PC-3 (cell line): ENCODE measurements at regions not wholly inside any gene's neighbourhood (a gene's known extent, or its start where the extent isn't known, plus 50 kb on each side); places are given as distances from the start of the nearest gene placed in this dataset.

Experiments used
- ATAC-seq: fragments of 200-7000 bp; cut with Tn5 transposase; 2 replicates; pipeline ENCODE4 v1.9.1; 2020; ENCODE audit warnings: mild to moderate bottlenecking, moderate library complexity
- BruUV-seq: library from RNA; stranded (reverse); fragments of 400-500 nt; replicated peaks from 2 replicates; lab custom pipeline; 2021; lab: Mats Ljungman, UMichigan
- CTCF ChIA-PET: fragments of 300-600 bp; sonication (Branson Sonifier 250); formaldehyde crosslinking; loops from one replicate; lab custom pipeline; 2022; ENCODE audit warnings: antibody characterized with exemption; lab: Charles Lee
- POLR2A ChIA-PET: fragments of 300-600 bp; sonication (Branson Sonifier 250); formaldehyde crosslinking; loops from one replicate; lab custom pipeline; 2022; ENCODE audit warnings: antibody characterized with exemption; ENCODE audit not compliant: unreplicated experiment; lab: Charles Lee
- DNase-seq: peaks from one replicate; pipeline ENCODE4 v3.0.0-alpha.2; 2015
- H2AFZ ChIP-seq: fragments of 300-600 bp; sonication (generic); 2 replicates; pipeline ENCODE4 v1.6.0; 2016; ENCODE audit warnings: antibody characterized with exemption, low read length
- H3F3A ChIP-seq: fragments of 300-600 bp; sonication (generic); one replicate; pipeline ENCODE4 v1.6.0; 2017; ENCODE audit warnings: antibody characterized with exemption, low read length, control low read depth, mild to moderate bottlenecking; ENCODE audit not compliant: unreplicated experiment
- H3K27ac ChIP-seq: fragments of 300-600 bp; sonication (generic); 2 replicates; pipeline ENCODE4 v1.5.1; 2016; ENCODE audit warnings: mild to moderate bottlenecking, low read length
- H3K27me3 ChIP-seq: fragments of 300-600 bp; sonication (generic); 2 replicates; pipeline ENCODE4 v1.6.1; 2016; ENCODE audit warnings: low read length, mixed read lengths
- H3K36me3 ChIP-seq: fragments of 300-600 bp; sonication (generic); 2 replicates; pipeline ENCODE4 v1.6.1; 2016; ENCODE audit warnings: low read depth, mixed run types, low read length, mixed read lengths
- H3K4me1 ChIP-seq: fragments of 300-600 bp; sonication (generic); 2 replicates; pipeline ENCODE4 v1.5.1; 2016; ENCODE audit warnings: low read length; ENCODE audit not compliant: insufficient read depth
- H3K4me2 ChIP-seq: fragments of 300-600 bp; sonication (generic); 2 replicates; pipeline ENCODE4 v1.6.0; 2016; ENCODE audit warnings: low read length
- H3K4me3 ChIP-seq: fragments of 300-600 bp; sonication (generic); 2 replicates; pipeline ENCODE4 v1.5.1; 2016; ENCODE audit warnings: mild to moderate bottlenecking, low read length, mixed read lengths
- H3K79me2 ChIP-seq: fragments of 300-600 bp; sonication (generic); 2 replicates; pipeline ENCODE4 v1.6.1; 2017; ENCODE audit warnings: low read length, mixed read lengths
- H3K9ac ChIP-seq: fragments of 300-600 bp; sonication (generic); 2 replicates; pipeline ENCODE4 v1.6.0; 2016; ENCODE audit warnings: mild to moderate bottlenecking, low read length
- H3K9me2 ChIP-seq: fragments of 300-600 bp; sonication (generic); replicated peaks from 2 replicates; pipeline ENCODE4 v1.6.1; 2016; ENCODE audit warnings: mixed run types, low read length, mixed read lengths
- H3K9me3 ChIP-seq: fragments of 300-600 bp; sonication (generic); 2 replicates; pipeline ENCODE4 v1.6.1; 2016; ENCODE audit warnings: low read length, mixed read lengths
- H4K20me1 ChIP-seq: fragments of 300-600 bp; sonication (generic); 2 replicates; pipeline ENCODE4 v1.6.1; 2016; ENCODE audit warnings: low read length, mixed read lengths
- EZH2 ChIP-seq: fragments of 300-600 bp; sonication (generic); IDR thresholded peaks from one replicate; pipeline ENCODE4 v1.6.1; 2017; ENCODE audit warnings: antibody characterized with exemption, mild to moderate bottlenecking, low read length; ENCODE audit not compliant: unreplicated experiment
- EZH2phosphoT487 ChIP-seq: fragments of 300-600 bp; sonication (generic); IDR thresholded peaks from 2 replicates; pipeline ENCODE4 v1.6.1; 2018; ENCODE audit warnings: mild to moderate bottlenecking, antibody characterized with exemption, low read length, borderline replicate concordance
- intact Hi-C: fragments of 100-400 bp; cut with micrococcal nuclease; formaldehyde crosslinking; loops from 2 replicates; pipeline ENCODE4 v1.9.0; 2023
- TF ChIP-seq, protein P1 (sequence below): fragments of 300-600 bp; sonication (generic); conservative IDR thresholded peaks from 2 replicates; pipeline ENCODE4 v1.5.1; 2017; ENCODE audit warnings: antibody characterized with exemption, low read depth, mild to moderate bottlenecking, low read length

GRCh38 chr4:81881855-81882621, 410.3 kb upstream of the RASGEF1B start:
- Histone ChIP-seq H3K79me2 (no peaks in the 10 kb centered on the region), H3K27me3 (peaks cover 5% of the 10 kb centered on the region; the same call in 1 of the 2 replicates), H4K20me1 (no peaks in the 10 kb centered on the region), H3K9me3 (no peaks in the 10 kb centered on the region), H3K4me1 (no peaks in the 10 kb centered on the region), H3F3A (no peaks in the 10 kb centered on the region), H3K9me2 (no peaks in the 10 kb centered on the region), H3K4me2 (no peak overlapping the region), H3K27ac (no peak overlapping the region), H2AFZ (no peak overlapping the region), H3K36me3 (no peaks in the 10 kb centered on the region), H3K9ac (no peak overlapping the region), H3K4me3 (no peak overlapping the region)
- TF ChIP-seq EZH2phosphoT487 (no peak), EZH2 (no peak)
- TF ChIP-seq, protein P1, sequence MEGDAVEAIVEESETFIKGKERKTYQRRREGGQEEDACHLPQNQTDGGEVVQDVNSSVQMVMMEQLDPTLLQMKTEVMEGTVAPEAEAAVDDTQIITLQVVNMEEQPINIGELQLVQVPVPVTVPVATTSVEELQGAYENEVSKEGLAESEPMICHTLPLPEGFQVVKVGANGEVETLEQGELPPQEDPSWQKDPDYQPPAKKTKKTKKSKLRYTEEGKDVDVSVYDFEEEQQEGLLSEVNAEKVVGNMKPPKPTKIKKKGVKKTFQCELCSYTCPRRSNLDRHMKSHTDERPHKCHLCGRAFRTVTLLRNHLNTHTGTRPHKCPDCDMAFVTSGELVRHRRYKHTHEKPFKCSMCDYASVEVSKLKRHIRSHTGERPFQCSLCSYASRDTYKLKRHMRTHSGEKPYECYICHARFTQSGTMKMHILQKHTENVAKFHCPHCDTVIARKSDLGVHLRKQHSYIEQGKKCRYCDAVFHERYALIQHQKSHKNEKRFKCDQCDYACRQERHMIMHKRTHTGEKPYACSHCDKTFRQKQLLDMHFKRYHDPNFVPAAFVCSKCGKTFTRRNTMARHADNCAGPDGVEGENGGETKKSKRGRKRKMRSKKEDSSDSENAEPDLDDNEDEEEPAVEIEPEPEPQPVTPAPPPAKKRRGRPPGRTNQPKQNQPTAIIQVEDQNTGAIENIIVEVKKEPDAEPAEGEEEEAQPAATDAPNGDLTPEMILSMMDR = no peak
- DNase-seq (no peak), ATAC-seq (no peak)
- ChIA-PET POLR2A (no interaction called here), CTCF (no interaction called here)
- BruUV-seq = no TSS peak
- intact Hi-C loops = no loop called here

- no peak overlapping the region for H3K27ac ChIP-seq
- H3K9me2 ChIP-seq = no peaks in the 10 kb centered on the region
- no peak for TF ChIP-seq EZH2
- TF ChIP-seq EZH2phosphoT487 = no peak
- TF ChIP-seq, protein P1 = no peak
- no peak overlapping the region for H3K9ac ChIP-seq
- no peaks in the 10 kb centered on the region for H4K20me1 ChIP-seq
- no TSS peak for BruUV-seq
- no peak for DNase-seq
- no peak for ATAC-seq
- no peaks in the 10 kb centered on the region for H3K36me3 ChIP-seq
- no peaks in the 10 kb centered on the region for H3K9me3 ChIP-seq
- intact Hi-C loops = no loop called here
- no peak overlapping the region for H3K4me3 ChIP-seq
- CTCF ChIA-PET = no interaction called here
- H3K27me3 ChIP-seq = peaks cover 5% of the 10 kb centered on the region; the same call in 1 of the 2 replicates
- H3F3A ChIP-seq = no peaks in the 10 kb centered on the region
- H3K79me2 ChIP-seq = no peaks in the 10 kb centered on the region
- POLR2A ChIA-PET = no interaction called here
- H3K4me2 ChIP-seq = no peak overlapping the region
- H2AFZ ChIP-seq = no peak overlapping the region
- H3K4me1 ChIP-seq = no peaks in the 10 kb centered on the region
Observed at GRCh38 chr4:81876106-81876505, 404.4 kb upstream of the RASGEF1B start.
